ENCODE measurements at regions not wholly inside any gene's neighbourhood (a gene's known extent, or its start where the extent isn't known, plus 50 kb on each side); places are given as distances from the start of the nearest gene placed in this dataset.
"Not testable (repeated sequence)": the region's sequence is repeated elsewhere in the genome, so short reads cannot be mapped to it uniquely, and the experiment has no call there.

DNA sequence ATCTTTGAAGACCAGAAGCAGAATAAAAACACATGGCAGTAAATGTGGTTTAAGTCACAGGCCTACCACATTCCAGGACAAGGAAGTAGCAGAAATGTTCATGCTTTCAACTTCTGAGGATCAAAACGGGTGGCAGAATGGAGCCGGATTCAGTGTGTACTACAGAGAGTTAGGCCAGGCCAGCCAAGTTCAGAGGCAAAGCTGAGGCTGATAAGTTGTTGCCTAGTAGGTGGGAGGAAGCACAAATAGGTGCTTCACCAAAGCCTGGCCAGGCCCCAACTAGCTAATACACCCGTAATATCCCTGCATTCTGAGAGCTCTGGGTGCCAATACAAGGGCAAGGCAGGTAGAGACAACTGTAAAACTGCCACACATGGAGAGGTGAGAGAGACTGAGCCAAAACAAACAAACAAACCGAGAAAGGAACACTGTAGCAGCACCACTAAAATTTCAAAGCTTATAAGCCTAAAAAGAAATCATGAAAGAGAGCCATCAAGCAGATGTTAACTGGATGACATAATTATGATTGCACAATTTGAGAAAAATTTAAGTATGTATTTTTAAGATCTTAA lies 156.4 kb upstream of the CBLB start:
- DNase-seq, result no peak

DNA sequence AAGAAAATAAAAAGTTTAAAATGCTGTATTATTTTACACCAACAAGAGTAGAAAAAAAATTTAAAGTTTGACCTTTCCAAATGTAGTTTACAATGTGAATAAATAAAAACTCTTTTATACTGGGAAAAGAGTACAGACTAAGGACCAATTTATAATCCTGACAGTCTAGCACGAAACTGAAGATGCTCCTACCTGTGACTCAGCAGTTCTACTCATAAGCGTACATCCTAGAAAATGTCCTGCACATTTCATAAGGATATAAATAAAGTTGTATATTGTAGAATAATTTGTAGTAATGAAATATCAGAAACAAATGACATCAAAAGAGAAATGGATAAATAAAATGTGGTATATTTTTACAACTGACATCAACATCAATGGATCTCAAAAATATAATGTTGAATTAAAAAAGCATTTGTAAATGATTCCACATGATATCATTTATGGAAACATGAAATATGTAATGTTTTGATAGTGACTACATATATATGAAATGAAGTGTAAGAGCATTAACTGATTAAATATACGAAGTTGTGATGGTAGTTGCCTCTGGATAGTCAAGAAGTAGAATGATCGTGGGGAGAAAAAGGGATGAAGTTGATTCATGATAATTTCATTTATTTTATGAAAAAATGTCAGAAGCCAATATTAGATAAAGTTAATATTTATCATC lies 161.3 kb upstream of the CBLB start:
- no peak for DNase-seq

DNA sequence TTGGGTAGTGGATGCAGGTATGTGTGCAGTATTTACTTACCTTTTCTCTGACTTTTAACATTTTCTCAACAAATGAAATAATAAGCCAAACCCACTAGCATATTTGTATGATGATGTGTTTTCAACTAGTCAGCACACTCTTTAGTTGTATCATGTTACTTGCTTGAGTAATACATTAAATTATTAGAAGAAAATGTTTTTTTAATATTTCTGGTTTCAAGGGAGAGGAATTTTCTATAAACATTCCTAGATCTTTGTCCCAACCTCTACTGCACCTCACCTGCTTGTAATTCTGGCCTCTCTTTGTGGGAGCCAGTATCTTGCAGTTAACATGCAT lies 161.8 kb upstream of the CBLB start:
- no peak for DNase-seq

DNA sequence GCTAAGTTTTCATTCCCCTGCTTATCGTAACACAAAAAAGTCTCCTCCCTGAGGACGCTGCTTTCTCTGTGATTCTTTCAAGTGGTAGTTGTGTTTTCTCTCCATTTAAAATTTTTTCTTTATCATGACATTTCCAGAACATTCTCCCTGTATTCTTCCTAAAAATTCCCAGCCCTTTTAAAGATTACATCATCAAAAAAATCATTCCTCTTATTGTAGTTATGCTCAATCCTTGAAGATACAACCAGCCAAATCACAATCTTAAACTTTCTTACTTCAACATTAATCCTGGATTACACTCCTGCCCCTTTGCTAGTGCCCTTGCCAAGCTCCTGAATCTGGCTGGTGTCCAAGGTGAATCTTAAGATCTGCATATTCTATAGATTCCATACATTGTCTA lies 163.7 kb upstream of the CBLB start:
- DNase-seq, result no peak

DNA sequence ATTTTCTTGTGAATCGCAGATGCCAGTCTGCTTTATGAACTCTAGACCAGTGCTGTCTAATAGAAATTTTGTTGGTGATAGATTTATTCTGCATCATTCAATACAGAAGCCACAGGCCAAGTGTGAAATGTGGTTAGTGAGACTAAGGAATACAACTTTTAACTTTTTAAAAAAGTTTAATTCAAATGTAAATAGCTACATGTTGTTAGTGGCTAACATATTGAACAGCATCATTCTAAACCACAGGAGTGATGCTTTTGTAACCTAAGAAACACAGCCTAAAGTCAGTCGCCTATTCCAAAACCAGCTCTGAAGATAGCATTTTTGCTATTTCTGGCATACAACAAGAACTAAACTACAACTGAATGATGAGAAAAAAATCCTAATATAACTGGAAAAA lies 164.8 kb upstream of the CBLB start:
- DNase-seq, result no peak

DNA sequence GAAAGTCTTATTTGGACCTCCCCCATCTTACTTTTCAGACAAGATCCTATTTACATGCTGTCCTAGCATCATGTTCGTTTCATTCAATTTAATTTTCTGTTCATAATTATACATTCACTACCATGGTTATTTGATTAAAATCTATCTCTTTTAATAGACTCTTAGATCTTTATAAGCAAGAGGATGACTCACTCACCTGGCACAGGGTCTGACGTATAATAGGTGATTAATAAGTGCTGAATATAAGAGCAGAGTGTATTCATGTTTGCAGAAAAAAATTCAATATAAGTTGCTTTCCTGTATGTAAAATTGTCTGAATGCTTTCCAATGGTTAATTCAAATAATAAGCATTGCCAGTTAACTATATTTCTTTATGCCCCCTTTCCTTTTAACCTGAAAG lies 165.5 kb upstream of the CBLB start:
- DNase-seq, result no peak

DNA sequence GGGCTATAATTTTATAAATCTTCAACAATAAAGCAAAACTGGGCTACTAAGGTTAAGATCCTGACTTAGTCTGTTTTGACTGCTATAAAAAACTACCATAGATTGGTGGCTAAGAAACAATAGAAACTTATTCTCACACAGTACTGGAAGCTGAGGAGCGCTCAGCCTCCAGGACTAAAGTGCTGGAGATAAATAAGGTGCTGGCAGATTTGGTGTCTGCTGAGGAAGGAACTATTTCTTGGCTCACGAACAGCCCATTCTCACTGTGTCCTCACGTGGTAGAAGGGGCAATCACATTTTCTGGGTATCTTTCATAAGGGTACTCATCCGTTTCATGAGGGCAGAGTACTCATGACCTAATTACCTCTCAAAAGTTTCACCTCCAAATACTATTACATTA lies 166.8 kb upstream of the CBLB start:
- DNase-seq, result no peak

DNA sequence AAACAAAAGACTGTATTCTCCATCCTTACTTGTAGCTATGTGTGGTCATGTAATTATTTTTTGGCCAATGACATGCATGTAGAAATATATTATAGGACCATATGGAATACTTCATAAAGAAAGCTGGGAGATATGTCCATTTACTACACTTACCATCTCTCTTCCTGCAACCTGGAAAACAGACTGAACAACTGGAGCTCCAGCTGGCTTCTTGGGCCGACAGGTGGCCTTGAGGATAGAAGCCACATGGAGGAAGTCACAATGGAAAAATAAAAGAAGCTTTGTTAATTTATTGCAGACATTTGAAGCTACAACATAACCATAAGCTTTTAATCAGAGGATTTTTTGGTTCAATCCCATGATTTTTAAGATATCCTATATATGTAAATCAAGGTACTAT lies 167.9 kb upstream of the CBLB start:
- no peak for DNase-seq

DNA sequence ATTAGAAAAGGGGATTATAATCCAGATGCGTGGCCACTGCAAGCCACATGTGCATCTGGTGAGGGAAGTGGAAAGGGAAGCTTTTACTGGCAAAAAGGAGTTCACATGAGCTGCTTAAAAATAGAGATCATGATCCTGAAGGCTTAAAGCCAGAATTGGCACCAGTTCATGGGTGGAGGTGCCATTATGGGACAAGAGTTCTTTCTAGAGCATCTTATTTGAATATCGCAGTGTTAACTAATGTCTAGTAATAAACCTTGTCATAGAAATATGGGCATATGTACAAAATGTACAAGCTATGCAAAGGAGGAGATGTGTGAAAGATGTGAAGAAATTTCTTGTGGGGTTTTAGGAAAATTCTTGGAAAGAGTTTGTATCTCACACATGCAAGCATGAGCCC lies 178.4 kb upstream of the CBLB start:
- DNase-seq, result no peak

DNA sequence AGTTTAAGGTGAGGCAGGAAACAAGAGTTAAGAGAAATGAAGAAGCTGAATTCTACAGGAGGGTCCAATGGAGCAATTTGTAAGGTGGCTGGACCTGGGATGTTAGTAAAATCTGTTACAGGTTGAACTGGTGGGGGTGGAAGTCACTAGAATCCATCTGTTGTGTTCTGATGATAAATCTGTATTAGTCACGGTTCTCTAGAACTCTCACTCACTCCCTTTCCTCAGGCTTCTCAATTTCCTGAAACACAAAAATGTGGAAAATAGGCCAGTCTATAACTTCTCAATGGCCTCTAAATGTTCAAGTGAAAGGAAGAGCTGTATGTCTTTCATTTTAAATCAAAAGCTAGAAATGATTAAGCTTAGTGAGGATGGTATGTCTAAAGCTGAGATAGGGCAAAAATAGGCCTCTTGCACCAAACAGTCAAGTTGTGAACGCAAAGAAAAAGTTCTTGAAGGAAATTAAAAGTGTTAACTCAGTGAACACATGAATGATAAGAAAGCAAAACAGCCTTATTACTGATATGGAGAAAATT lies 180.2 kb upstream of the CBLB start:
- DNase-seq, result no peak

DNA sequence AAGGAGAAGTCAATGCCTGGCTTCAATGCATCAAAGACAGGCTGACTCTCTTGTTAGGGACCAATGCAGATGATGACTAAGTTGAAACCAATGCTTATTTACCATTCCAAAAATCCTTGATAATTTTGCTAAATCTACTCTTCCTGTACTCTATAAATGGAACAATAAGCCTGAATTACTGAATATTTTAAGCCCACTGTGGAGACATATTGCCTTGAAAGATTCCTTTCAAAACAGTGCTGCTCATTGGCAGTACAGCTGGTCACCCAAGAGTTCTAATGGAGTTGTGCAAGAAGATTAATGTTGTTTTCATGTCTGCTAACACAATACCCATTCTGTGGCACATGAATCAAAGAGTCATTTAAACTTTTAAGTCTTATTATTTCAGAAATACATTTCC lies 181.0 kb upstream of the CBLB start:
- DNase-seq, result no peak

DNA sequence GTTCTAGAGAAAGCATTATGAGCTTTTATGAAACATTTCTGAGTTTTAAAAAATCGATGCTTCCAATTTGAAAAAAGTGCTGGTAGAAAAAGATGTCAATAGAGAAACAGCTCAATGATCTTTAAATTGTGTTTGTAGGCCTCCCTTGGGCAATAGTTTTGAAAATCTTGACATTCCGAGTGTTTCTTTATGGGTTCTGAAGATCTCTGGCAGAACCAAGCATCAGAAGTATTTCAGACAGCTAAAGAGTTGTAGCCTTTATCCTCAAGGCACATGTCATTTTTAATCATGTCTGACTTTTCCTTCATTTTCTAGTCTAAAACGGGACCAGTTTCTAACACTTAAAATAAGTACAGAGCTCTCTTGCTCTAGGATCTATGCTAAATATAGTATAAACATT lies 188.1 kb upstream of the CBLB start:
- DNase-seq, result no peak

DNA sequence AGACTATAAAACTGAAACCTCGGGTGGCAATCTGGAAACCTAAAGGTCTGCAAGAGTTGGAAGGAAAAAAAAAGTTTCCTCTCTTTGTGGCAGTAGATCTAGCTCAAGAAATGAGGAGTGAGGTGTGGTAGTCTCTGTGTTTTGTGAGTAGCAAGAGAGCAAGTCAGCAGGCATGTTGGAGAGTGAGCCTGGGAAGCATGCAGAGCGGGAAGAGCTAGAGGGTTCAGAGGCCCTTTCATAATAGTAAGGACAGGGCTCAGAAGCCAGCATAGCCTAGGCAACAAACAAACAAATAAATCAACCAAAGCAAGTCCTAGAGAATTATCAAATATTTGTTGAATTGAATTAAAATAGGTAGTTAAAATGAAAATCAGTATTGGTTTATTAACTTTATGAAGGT lies 189.7 kb upstream of the CBLB start:
- no peak for DNase-seq

DNA sequence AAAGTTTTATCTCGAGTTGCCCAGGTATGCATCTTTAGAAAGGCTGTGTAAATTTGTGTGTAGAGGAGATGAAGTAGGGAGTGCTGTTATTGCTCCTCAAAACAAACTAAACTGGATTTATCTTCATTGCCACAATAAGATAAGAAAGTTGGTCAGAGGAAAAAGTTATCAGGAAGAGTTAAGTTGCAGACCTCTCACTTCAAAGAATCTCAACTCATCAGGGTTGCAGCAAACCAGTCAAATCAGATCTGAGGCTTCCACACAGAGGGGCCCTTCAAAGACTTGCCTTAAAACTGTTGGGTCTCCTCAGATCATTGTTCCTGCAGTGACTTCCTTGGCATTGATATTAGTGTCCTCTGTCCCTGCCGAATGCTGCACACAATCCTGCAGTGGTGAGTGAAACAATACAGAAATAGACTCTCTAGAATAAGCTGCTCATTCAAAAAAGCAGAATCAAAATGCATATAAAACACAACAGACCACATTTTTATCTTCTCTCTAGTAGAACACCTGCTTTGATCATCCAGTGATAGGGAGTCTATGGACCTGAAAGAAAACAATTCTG lies 191.2 kb upstream of the CBLB start:
- DNase-seq, result no peak

DNA sequence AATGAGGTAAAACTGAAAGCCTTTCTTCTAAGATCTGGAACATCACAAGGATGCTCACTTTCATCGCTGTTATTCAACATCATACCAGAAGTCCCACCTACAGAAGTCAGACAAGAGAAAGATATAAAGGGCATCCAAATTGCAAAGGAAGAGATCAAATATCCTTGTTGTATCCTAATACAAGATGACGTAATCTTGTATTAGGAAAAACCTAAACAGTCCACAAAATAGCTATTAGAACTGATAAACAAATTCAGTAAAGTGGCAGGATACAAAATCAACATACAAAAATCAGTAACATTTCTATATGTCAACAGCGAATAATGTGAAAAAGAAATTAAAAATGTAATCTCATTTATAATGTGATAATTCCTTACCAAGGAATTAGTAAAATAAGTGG lies 195.1 kb upstream of the CBLB start:
- DNase-seq, result no peak

DNA sequence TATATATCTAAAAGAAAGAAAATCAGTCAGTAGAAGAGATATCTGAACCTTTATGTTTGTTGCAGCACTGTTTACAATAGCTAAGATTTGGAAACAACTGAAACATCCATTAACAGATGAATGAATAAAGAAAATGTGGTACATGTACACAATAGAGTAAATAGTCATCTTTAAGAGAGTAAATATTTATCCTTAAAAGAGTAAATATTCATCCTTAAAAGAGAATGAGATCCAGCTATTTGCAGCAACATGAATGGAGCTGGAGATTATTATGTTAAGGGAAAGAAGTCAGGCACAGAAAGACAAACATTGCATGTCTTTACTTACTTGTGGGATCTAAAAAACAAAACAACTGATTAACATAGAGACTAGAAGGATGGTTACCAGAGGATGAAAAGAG lies 197.0 kb upstream of the CBLB start:
- DNase-seq, result no peak

DNA sequence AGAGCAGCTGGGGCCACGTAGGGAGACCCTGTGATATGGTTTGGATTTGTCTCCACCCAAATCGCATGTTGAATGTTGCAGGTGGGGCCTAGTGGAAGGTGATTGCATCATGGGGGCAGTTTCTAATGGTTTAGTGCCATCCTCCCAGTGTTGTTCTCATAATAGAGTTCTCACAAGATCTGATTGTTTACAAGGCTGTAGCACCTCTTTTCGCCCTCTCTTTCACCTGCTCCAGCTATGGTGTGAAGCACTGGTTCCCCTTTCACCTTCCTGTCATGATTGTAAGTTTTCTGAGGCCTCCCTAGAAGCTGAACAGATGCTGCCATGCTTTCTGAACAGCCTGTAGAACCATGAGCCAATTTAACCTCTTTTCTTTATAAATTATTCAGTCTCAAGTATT lies 198.9 kb upstream of the CBLB start:
- no peak for DNase-seq

DNA sequence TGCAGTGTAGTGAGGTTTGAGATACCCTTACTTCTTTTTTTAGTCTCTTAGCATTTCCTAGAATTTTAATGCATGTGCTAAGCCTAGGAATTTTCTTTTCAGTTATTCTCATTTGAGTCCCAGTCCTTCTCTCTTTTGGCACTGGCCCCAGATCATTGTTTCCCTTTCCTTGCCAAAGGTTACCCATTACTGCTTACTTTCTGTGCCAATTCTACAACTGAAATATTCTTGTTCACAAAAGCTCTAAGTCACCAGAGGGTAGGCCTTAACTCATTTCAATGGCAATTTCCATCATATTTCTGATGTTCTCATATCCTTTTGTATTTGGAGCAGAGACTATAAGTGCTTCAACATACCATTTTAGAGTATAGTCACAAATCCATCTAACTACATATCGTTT lies 199.6 kb upstream of the CBLB start:
- no peak for DNase-seq

DNA sequence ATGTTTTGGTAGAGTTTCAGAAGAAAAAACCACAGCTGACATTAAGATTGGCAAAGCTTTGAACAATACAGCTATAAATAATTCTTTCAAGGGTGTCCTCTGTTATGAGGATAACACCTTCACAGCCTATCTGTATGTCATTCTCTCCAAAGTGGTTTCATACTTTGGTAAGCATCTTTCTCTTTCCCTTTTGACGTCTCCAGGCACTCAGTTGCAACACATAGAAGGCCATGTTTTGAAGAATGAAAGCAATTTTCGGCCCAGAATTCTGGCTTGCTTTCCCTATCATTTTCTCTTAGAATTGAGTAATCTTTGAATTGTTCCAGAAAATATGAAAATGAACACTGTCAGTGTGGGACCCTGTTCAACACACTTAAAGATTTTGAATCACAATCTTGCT lies 200.0 kb upstream of the CBLB start:
- no peak for DNase-seq

DNA sequence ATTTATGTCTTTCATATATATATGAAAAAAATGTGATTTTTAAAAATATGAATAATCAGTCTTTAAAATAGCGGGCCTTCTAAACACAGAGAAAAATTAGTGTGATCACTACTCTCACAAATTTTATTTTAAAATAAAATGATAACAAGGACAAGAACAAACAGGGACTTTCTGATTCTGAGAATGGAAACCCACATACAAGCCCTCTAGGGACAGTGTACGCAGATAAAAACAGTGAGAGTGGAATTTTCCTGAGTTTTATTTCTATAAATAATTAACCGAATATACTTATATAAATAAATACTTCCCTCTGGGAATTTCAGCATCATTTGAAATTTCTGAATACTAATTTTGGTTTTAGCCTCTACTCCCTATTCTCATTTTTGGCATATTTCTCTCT lies 201.4 kb upstream of the CBLB start:
- DNase-seq, result no peak

DNA sequence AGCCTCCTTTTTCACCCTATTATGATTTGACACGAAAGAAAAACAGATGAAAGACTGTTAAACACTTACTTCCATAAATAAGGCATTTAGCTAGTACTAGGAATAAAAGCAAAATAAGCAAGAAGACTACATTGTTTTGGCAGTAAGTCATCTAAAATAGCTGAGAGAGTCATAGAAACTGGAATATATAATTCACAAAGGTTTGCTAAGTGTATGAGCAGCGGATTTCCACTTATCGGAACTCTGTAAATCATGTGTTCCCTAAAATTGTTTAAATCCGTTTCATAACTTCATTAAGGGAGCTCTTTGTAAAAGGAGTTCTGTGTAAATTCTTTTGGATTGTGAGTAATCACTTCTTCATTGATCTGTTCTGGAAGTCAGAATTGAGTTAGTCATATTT lies 202.5 kb upstream of the CBLB start:
- no peak for DNase-seq

DNA sequence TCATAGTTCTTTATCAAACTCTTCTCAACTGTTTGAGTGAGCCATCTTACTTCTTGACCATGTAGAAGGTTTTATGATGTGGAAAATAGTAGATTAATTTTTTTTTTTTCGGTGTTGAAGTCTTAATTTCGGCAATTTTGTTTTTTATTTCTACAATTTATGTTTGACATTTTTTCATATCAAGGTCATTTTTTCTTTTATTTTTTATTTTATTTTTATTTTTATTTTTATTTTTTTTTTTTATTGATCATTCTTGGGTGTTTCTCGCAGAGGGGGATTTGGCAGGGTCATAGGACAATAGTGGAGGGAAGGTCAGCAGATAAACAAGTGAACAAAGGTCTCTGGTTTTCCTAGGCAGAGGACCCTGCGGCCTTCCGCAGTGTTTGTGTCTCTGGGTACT lies 203.8 kb upstream of the CBLB start:
- DNase-seq, result not testable (repeated sequence)

DNA sequence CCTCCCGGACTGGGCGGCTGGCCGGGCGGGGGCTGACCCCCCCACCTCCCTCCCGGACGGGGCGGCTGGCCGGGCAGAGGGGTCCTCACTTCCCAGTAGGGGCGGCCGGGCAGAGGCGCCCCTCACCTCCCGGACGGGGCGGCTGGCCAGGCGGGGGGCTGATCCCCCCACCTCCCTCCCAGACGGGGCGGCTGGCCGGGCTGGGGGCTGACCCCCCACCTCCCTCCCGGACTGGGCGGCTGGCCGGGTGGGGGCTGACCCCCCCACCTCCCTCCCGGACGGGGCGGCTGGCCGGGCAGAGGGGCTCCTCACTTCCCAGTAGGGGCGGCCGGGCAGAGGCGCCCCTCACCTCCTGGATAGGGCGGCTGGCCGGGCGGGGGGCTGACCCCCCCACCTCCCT lies 205.0 kb upstream of the CBLB start:
- not testable (repeated sequence) for DNase-seq

DNA sequence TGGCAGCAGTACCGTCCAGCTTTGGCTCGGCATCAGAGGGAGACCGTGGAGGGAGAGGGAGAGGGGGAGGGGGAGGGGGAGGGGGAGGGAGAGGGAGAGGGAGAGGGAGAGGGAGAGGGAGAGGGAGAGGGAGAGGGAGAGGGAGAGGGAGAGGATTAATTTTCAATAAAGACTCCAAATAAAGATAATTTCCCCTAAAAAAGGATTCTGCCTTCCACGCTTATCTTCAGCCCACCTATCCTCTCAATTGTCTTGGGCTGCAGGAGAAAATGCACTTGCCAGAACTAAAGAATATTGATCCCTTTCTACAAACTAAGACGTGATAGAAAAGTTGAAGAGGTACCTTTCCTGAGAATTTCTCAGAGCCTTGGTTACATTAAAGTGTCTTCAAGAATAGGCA lies 206.9 kb upstream of the CBLB start:
- DNase-seq, result not testable (repeated sequence)

DNA sequence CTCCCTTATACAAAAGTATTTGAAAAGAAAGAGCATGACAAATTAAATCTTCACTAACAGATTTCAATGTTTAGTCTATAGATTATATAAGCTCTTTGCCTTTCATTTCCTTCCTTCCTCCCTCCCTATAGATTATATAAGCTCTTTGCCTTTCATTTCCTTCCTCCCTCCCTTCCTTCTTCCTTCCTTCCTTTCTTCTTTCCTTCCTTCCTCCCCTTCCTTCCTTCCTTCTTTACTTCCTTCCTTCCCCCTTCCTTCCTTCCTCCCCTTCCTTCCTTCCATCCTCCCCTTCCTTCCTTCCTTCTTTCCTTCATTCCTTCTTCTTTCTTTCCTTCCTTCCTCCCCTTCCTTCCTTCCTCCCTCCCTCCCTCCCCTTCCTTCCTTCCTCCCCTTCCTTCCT lies 209.8 kb upstream of the CBLB start:
- no peak for DNase-seq
